ENCODE measurements at regions not wholly inside any gene's neighbourhood (a gene's known extent, or its start where the extent isn't known, plus 50 kb on each side); places are given as distances from the start of the nearest gene placed in this dataset.

- TF ChIP-seq REST (IDR thresholded peaks at IDR 0.05; ENCODE audit: unreplicated experiment): no peak
- TF ChIP-seq CREB1 (CRISPR knock-in tag; IDR thresholded peaks at IDR 0.05; ENCODE audit: low read depth): no peak
- TF ChIP-seq ZNF331 (CRISPR knock-in tag; IDR thresholded peaks at IDR 0.05; ENCODE audit: low read depth): no peak
- TF ChIP-seq EZH2phosphoT487 (IDR thresholded peaks at IDR 0.05; ENCODE audit: unreplicated experiment): no peak
- no peak for TF ChIP-seq NANOG (IDR thresholded peaks at IDR 0.05; ENCODE audit: borderline replicate concordance)
- no peak for TF ChIP-seq CTCF (conservative IDR thresholded peaks at IDR 0.05; ENCODE audit: low read depth in 2 of 2)
- no peak for TF ChIP-seq EZH2 (IDR thresholded peaks at IDR 0.05; ENCODE audit: low read depth, unreplicated experiment)
- no peak for TF ChIP-seq JUNB (IDR thresholded peaks at IDR 0.05; ENCODE audit: unreplicated experiment)
- TF ChIP-seq STAT1 (IDR thresholded peaks at IDR 0.05; ENCODE audit: unreplicated experiment): no peak
These were observed 277.5 kb upstream of the P2RY1 start (continued) for GRCh38 chr3:152557302-152557999.

- Histone ChIP-seq H3K79me2 (replicated peaks; ENCODE audit: insufficient read depth) (no peaks in the 10 kb centered on the region), H3K4me2 (no peak overlapping the region), H3K27me3 (ENCODE audit: insufficient read depth) (no peaks in the 10 kb centered on the region), H3K27ac (ENCODE audit: low read depth) (no peak overlapping the region), H3K4me1 (ENCODE audit: insufficient read depth) (no peaks in the 10 kb centered on the region), H3K9me2 (ENCODE audit: insufficient read depth) (0 out of 2 replicates have a peak, but pooled peaks cover 5% of the 10 kb centered on the region), H2AFZ (no peak overlapping the region), H4K20me1 (replicated peaks; ENCODE audit: insufficient read depth) (no peaks in the 10 kb centered on the region), H3K36me3 (ENCODE audit: insufficient read depth) (no peaks in the 10 kb centered on the region), H3K4me3 (no peak overlapping the region), H3F3A (replicated peaks; ENCODE audit: low read depth) (no peaks in the 10 kb centered on the region)
- Mint-ChIP-seq H3K27ac (no peak overlapping the region), H3K9me3 (no peaks in the 10 kb centered on the region), H3K27me3 (ENCODE audit: insufficient read depth, low read depth, poor library complexity) (peaks cover 4% of the 10 kb centered on the region), H3K4me3 (no peak overlapping the region), H3K4me1 (no peaks in the 10 kb centered on the region), H3K36me3 (ENCODE audit: low read depth) (peaks cover 3% of the 10 kb centered on the region; the same call in 2 of the 3 replicates)
- no peak for DNase-seq (ENCODE audit: low spot score)
- no peak for ATAC-seq
- no peak for TF ChIP-seq CREB1 (CRISPR knock-in tag; IDR thresholded peaks at IDR 0.05; ENCODE audit: low read depth)
- TF ChIP-seq ETS1 (IDR thresholded peaks at IDR 0.05): no peak
- no peak for TF ChIP-seq ZNF114 (CRISPR knock-in tag; IDR thresholded peaks at IDR 0.05)
- no peak for TF ChIP-seq CTCF (conservative IDR thresholded peaks at IDR 0.05; ENCODE audit: low read depth in 2 of 2)
- TF ChIP-seq EZH2 (IDR thresholded peaks at IDR 0.05; ENCODE audit: low read depth, unreplicated experiment): no peak
- no peak for TF ChIP-seq POLR2AphosphoS5 (IDR thresholded peaks at IDR 0.05; ENCODE audit: low read depth)
- TF ChIP-seq REST (IDR thresholded peaks at IDR 0.05; ENCODE audit: unreplicated experiment): no peak
- TF ChIP-seq ZNF331 (CRISPR knock-in tag; IDR thresholded peaks at IDR 0.05; ENCODE audit: low read depth): no peak
These were observed 276.5 kb upstream of the P2RY1 start for GRCh38 chr3:152558386-152558785.
